ENCODE measurements at regions not wholly inside any gene's neighbourhood (a gene's known extent, or its start where the extent isn't known, plus 50 kb on each side); places are given as distances from the start of the nearest gene placed in this dataset.
"Not testable (repeated sequence)": the region's sequence is repeated elsewhere in the genome, so short reads cannot be mapped to it uniquely, and the experiment has no call there.

- TF ChIP-seq CTCF (IDR thresholded peaks at IDR 0.05; ENCODE audit: extremely low read depth in 1 of 2, insufficient read depth in 1 of 2, low read depth in 1 of 2, low read length in 2 of 2); POLR2A (IDR thresholded peaks at IDR 0.05; ENCODE audit: low read depth, low read length); POLR2AphosphoS5 (IDR thresholded peaks at IDR 0.05; ENCODE audit: insufficient read depth, low read depth, low read length); EZH2 (IDR thresholded peaks at IDR 0.05; ENCODE audit: borderline replicate concordance, low read depth, low read length, severe bottlenecking); MAX (IDR thresholded peaks at IDR 0.05; ENCODE audit: insufficient read depth, insufficient read length); FOS (IDR thresholded peaks at IDR 0.05; ENCODE audit: borderline replicate concordance, insufficient read depth, low read length): not testable (repeated sequence)
These were observed 1218.4 kb upstream of the TMEM132C start for GRCh38 chr12:127048525-127048924.

All from endothelial cell of umbilical vein (primary cell).